SIG-M5 treated with dmso at 0.1 percent for 504 hours (cell line): ENCODE measurements at regions not wholly inside any gene's neighbourhood (a gene's known extent, or its start where the extent isn't known, plus 50 kb on each side); places are given as distances from the start of the nearest gene placed in this dataset.

Experiments
- DNase-seq: peaks from one replicate; lab custom pipeline; 2025; ENCODE audit not compliant: unreplicated experiment; lab: John Stamatoyannopoulos, UW

DNA sequence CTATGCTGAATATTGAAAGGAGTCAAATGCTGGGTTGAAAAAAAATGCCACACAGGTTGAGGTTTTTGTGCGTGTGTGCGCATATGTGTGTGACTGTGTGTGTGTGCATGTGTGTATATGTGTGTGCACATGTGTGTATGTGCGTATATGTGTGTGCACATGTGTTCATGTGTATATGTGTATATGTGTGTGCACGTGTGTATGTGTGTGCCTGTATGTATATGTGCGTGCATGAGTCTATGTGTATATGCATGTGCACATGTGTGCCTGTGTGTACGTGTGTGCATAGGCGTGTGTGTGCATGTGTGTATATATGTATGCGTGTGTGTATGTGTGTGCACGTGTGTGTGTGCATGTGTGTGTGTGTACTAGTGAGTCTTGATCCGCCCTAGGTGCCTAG lies 655.7 kb downstream of the AACS start:
- no peak for DNase-seq

DNA sequence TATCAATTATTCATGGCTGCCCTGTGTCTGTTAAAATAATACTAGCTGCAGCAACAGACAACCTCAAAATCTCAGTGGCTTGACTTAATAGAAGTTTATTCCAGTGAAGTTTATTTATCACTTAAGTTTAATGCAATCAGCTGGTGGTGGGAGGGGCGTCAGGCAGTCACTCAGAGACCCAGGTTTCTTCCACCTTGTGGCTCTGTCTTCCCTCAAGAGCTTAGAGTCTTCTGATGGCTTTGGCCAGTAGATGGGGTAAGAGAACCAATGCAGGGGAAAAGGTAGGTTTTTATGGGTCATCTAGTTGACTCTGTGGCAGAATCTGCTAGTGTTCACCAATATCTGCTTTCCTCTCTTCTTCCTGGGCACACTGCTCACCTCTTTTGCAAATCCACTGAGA lies 668.9 kb downstream of the AACS start:
- no peak for DNase-seq

DNA sequence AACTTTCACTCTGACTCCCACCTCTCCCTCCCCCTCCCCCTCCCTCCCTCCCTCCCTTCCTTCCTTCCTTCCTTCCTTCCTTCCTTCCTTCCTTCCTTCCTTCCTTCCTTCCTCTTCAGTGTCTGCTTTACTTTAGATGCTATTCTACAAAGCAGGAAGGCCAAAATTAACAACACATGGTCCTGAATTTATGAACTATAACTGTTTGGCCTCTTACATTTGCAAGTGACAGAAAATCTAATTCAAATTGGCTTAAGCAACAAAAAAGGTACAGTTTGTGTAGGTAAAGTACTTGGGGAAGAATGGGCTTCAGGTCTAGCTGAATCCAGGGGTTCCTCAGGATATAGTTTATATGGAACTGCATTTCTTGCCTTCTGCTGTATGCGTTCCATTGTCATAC lies 673.0 kb downstream of the AACS start:
- DNase-seq: no peak

DNA sequence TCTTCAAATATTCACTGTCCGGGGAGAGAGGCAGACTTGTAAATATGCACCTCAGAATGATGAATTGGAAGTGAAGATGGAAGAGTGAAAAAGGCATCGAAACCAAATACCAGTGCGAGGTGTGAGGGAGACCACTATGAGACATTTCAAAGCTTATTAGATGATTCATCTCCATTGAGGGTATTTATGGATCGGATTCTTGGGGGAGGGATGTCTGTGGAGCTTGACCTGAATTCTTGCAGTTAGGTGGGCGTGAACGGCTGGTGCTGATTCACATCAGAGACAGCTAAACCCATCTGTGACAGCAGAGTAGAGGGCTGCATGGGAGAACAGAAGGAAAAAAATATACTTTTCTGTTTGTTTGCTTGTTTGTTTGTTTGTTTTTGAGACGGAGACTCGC lies 677.2 kb downstream of the AACS start:
- DNase-seq: no peak

DNA sequence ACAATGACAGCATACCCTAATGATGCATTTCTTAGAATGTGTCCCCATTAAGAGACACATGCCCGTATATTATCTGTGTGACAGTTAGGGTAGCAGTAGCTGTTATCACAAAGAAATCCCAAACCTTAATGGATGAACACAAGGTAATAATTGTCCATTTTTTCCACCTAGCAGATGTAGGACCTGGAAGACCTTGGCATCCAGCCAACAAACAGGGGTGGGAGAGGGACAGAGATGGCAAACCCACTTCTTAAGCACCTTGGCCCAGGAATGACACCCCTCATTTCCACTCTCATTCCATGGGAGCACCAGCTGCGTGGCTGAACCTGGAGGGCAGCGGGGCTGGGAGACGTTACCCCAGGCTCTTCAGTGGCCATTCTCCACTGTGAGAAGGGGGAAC lies 679.0 kb downstream of the AACS start:
- DNase-seq: no peak

DNA sequence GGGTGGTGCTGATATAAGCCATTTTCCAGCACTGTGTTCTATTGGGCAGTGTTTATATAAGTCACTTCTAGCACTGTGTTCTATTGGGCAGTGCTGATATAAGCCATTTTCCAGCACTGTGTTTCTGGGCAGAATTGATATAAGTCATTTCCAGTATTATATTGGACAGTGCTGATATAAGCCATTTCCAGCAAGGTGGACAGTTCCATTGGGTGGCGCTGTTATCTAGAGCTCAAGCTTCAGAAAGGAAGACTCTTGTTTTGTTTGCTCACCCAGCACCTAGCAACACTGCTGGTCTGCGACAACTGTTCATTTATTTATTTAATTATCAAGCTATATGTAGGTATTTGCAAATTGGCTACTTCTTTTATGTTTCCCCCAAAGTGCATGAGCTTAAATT lies 690.3 kb downstream of the AACS start:
- DNase-seq: no peak

DNA sequence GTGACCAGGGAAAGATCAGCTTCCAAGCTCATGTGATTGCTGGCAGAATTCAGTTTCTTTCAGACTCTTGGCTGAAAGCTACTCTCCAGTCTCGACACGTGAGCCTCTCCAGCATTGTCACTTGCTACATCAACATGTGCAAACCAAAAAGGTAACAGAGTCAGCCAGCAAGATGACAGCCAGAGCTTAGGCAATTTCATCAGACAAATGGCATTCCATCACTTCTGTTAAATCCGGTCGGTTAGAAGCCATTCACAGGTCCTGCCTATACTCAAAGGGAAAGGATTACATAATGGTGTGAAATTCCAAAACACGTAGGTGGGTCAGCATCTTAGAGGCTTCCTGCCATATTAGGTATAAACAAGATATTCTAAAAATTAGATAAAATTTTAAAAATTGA lies 700.9 kb downstream of the AACS start:
- DNase-seq: no peak

DNA sequence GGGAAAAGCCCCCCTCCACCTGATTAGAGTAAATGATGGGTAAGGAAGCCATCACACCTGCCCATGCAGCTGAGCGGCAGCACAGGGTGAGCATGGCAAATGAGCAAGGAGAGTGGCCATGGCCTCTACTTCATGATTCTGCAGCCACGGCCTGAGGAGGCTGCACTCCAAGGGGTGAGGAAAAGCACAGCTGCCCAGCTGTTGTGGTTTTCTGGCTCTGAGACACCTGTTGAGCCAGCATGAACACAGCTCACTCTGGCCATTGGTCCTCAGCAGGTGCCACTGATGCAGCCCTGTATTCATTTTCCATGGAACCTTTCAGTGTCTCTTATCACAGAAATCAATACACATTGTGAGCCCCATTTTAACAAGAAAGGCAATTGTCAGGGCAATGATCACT lies 707.2 kb downstream of the AACS start:
- no peak for DNase-seq

DNA sequence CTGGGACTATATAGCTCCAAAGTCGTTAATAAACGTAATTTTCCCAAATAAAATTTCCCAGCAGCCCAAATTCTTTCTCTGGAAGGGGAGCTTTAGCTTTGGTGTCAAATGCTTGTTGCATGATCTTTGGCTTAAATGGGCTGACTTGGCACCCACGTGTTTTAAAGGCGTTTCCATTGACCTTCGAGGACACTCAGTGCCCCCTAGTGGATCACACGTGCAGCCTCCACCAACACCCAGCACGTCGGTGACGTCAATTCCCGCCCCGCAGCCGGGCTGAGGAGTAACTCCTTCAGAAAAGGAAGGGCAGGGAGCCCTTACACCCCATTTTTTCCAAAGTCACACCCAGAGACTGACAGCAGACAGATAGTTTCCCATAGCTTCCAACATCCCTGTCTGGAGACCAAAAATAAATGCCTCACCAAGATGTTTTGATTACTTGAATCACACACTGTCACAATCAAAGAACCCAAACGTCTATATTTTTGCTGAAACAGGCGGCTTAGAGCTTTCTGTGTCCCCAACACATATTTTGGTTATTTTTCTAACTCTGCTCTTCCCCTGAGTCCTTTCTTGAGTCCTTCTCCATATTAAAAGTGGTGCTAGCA lies 707.9 kb downstream of the AACS start:
- DNase-seq: peak; percentile 14

DNA sequence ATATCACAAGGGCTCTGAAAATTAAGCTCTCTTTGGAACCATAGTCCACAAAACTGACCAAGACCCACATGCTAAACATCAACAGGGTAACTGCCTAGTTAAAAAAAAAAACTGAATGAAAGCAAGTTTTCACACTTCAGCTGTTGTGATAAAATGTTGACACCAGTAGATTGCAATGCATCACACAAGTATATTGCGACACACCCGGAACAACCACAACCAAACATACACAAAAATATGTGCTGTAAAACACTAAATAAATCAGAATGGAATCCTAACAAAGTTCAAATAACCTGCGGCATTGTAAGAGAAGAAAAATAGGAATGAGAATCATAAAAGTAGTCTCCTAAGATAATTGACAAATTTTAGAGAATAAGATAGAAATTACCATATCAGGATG lies 710.3 kb downstream of the AACS start:
- no peak for DNase-seq

DNA sequence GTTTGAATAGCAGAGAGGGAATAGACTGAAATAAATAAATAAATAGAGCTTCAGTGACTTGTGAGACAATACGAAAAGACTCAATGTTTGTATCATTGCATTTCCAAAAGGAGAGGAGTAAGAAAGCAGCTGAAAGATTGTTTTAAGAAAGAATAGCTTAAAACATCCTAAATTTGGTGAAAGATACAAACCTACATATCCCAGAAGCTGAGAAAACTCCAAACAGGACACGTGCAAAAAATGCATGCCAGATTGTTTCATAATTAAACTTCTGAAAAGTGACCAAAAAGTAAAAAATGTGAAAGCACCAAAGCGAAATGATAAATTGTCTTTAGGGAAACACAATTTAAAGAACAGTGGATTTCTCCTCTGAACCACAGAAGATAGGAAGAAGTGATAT lies 711.0 kb downstream of the AACS start:
- DNase-seq: no peak

DNA sequence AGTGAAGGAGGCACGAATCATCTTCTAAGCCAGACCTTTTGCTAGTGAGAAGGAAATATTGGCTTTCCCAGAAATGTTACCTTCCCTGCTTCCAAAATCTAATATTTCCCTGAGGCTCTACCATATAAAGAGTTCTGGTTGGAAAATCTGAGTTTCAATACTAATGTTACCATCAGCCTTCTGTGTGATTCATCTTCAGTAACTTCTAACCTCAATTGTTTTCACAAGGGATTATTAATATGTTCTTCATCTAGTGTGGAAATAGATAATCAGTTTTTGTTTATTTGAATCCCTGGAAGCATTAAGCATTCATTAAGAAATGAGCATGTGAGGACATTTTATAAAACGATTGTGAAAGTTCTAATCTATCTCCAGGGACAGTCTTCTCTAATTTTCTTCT lies 720.9 kb downstream of the AACS start:
- no peak for DNase-seq

DNA sequence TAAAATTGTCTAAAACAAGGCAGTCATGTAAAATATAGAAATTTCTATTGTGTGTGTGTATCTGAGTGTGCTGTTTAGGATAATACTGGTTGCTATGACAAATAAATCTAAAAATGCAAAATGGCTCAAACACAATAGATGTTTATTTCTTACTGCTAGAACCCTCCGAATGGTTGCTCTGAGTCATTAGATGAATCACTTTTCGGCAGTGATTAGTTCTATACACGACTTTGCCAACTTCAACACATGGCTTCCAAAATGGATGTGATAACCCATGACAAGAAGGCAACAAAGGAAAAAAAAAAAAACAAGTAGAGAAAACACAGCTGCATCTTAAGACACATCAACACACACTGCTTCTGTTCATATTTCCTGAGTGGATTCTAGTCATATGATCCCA lies 729.2 kb downstream of the AACS start:
- DNase-seq: no peak

DNA sequence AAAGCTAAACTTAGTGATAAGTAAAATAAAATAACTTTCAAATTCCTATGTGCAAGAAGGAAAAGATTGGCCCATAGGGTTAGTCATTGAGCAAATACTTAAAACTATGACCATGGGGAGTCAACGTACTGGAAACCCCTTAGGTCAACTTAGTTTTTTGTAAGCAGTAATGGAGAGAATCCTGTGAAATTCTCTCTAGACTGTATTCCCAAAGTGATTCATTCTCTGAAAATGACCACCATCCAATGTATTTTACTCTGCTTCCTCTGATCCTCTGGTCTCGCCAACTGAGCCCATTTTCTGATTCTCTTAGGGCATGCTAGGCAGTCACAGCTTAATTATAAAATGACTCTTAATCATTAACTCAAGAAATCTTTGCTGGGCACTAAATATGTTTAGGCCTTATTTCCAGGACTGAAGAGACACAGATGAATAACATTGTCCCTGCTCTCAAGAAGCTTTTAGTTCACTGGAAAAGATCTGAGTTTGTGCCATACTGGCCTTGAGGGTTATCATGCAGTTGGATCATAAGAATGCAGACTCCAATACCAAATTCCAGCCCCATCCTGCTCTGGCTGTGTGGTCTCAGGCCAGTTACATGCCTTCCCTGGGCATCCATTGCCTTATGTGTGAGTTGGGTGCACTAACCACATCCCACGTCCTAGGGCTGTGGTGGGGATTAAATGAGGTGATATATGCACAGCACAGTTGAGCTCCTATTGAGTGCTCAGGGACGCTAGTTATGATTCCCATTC lies 732.4 kb downstream of the AACS start:
- no peak for DNase-seq

DNA sequence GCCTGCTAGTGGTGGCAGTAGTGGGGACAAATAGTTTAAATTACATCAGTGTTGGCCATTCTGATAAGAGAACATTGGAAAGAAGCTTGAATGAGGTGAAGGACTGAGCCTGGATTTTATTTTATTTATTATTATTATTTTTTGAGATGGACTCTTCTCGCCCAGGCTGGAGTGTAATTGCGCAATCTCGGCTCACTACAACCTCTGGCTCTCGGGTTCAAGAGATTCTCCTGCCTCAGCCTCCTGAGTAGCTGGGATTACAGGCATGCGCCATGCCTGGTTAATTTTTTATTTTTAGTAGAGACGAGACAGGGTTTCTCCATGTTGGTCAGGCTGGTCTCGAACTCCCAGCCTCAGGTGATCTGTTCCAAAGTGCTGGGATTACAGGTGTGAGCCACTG lies 739.4 kb downstream of the AACS start:
- no peak for DNase-seq

DNA sequence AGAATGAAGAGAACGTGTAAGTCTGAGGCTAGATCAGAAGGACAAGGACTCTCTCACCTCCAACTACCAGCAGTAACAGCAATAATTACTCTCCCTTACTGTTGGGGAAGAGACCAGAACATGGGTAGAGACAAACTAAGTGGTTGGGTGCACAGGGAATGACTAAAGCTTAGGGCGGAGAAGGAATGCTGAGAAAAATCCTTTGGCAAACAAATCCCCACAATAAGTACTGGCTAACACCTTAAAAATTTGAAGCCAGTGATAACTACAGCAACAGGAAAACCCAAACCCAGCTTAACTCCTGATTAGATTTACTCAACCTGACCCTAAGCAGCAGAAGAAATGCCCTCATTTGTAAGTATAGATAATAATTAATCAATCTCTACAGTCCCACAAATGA lies 759.0 kb downstream of the AACS start:
- DNase-seq: no peak

DNA sequence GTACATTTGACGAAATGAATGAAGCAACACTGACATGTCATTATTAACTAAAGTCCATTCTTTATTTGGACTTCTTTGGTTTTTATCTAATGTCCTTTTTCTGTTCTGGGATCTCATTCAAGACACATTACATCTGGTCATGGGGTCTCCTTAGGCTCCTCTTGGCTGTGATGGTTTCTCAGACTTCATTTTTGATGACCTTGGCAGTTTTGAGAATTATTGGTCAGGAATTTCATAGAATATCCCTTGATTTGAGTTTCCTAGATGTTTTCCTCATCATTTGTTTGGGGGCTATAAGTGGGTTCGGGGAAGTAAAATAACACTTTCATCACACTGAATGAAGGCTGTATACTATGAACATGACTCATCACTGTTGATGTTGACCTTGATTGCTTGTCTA lies 770.6 kb downstream of the AACS start:
- DNase-seq: no peak

DNA sequence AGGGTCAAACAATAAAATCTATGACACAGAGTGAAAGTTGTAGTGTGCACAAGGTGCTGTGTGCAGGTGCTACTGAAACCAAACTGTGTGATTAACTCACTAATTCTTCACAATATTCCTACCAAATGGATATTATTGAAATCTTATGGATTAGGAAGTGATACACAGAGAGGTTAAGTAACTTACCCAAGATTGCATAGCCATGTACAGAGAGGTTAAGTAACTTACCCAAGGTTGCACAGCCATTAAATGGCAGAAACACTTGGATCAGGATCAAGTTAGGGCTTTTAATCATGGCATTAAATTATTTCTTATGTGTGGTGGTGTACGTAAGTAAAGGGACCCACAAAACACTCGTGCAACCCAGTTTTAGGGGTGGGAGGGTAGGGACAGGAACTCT lies 771.4 kb downstream of the AACS start:
- no peak for DNase-seq

DNA sequence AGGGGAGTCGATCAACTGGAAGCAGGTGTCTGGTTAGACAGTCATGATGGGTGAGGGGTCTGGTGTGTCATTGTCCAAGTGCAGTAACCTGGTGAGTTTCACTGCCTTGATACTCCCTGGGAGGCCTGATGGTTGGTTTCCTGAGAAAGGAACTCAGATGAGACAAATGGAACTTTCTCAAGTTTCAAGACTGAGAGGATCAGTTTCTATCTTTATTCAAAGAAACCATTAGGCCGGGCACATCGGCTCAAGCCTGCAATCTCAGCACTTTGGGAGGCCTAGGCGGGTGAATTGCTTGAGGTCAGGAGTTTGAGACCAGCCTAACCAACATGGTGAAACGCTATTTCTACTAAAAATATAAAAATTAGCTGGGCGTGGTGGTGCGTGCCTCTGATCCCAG lies 776.1 kb downstream of the AACS start:
- DNase-seq: no peak

DNA sequence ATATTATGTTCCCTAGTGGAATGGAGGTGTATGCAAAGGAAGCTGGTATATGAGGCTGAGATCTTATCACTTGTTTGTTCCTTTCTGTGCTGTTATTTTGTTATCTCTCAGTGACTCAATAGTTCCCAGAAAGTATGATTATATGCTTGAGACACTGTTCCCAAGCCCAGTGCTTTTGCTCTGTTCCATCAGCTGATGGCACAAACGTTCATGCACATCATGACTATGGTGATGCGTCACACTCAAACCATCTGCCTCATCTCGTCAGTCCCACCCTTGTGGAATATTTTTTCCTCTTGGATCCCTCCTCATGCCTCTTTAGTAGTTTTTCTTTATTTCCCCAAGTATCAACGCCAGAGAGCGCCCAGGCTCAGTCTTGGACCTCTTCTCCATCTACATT lies 786.9 kb downstream of the AACS start:
- no peak for DNase-seq

DNA sequence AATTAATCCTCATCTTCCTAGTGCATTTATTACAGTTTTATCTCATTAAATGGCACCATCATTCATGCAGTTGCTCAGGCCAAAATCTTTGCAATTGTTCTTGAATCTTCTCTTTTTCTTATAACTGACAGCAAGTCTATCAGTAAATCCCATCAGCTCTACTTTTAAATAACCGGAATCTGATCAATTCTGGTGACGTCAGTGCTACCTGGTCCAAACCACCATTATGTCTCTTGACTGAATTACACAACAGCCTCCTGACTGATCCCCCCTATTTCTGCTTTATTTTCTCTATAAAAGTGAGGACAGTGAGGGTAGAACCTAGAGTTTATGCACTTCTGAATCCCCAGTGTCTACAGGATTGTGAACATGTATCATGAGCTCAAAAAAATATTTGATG lies 787.4 kb downstream of the AACS start:
- DNase-seq: no peak

DNA sequence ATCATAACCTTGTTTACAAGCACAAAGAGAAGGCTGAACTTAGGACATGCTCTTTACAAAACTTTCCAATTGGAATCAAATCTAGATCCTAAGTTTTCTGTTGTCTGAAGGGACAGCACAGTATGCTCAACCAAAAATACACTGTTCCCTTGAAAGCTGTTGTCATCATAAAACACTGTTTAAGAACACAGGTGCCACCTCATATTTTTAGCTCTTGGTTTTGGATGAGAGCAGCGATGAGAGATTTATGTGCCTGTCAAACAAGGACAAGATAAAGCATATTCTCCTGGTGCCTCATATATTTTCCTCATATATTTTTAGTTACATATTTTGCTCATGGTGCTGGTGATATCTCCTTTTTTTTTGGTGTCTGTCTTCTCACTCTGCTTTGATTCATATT lies 788.4 kb downstream of the AACS start:
- no peak for DNase-seq

DNA sequence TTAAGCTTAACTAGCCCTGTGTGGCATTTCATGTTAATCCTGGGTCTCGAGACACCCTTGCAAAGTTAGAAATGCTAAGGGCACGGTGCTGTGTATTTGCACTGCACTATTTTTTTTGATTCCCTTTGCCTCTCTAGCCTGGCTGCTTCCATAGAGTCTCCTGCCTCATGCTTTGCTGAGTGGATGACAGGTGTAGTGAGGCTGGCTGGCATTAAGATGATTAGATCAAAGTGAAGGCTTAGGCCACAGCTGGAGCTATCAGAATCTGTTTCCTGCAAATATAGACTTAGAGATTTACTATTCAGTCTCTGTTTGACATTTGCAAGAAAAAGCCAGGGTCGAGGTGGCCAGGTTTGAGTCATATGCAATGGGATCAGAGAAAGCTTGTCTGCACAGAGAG lies 791.1 kb downstream of the AACS start:
- DNase-seq: no peak
